Activated CD4-positive, alpha-beta T cell treated with anti-CD3 and anti-CD28 coated beads, Interleukin-2, amount 10 ng/mL, durations not matched to agents 24 days and 14 days (primary cell): ENCODE measurements at regions not wholly inside any gene's neighbourhood (a gene's known extent, or its start where the extent isn't known, plus 50 kb on each side); places are given as distances from the start of the nearest gene placed in this dataset.
"Not testable (repeated sequence)": the region's sequence is repeated elsewhere in the genome, so short reads cannot be mapped to it uniquely, and the experiment has no call there.

ENCODE experiments used
- DNase-seq: peaks from one replicate; pipeline ENCODE4 v3.0.0; 2022
- H3K27ac Mint-ChIP-seq: one replicate; pipeline ENCODE4 v1.8.0; 2022; ENCODE audit warnings: mild to moderate bottlenecking, mixed read lengths
- H3K27me3 Mint-ChIP-seq: one replicate; pipeline ENCODE4 v1.8.0; 2022; ENCODE audit warnings: mixed read lengths
- H3K36me3 Mint-ChIP-seq: one replicate; pipeline ENCODE4 v1.8.0; 2022; ENCODE audit warnings: low read depth, mild to moderate bottlenecking, mixed read lengths
- H3K4me1 Mint-ChIP-seq: one replicate; pipeline ENCODE4 v1.8.0; 2021; ENCODE audit warnings: mixed read lengths
- H3K4me3 Mint-ChIP-seq: one replicate; pipeline ENCODE4 v1.8.0; 2022; ENCODE audit warnings: mild to moderate bottlenecking, moderate library complexity, mixed read lengths
- H3K9me3 Mint-ChIP-seq: one replicate; pipeline ENCODE4 v1.8.0; 2021; ENCODE audit warnings: mixed read lengths
- intact Hi-C: fragments of 100-400 bp; cut with micrococcal nuclease; formaldehyde crosslinking; loops from one replicate; pipeline ENCODE4 v1.15.1; 2023

GRCh38 chr7:152924238-152924637, 164.7 kb downstream of the ACTR3B start:
- no peaks in the 10 kb centered on the region for H3K36me3 Mint-ChIP-seq
- H3K4me3 Mint-ChIP-seq = no peak overlapping the region
- H3K4me1 Mint-ChIP-seq = no peaks in the 10 kb centered on the region
- H3K27me3 Mint-ChIP-seq = peaks cover 29% of the 10 kb centered on the region
- peaks cover 4% of the 10 kb centered on the region for H3K9me3 Mint-ChIP-seq
- H3K27ac Mint-ChIP-seq = no peak overlapping the region
- intact Hi-C loops = no loop called here
- no peak for DNase-seq

GRCh38 chr7:152924826-152925411, 165.4 kb downstream of the ACTR3B start:
- H3K4me1 Mint-ChIP-seq = no peaks in the 10 kb centered on the region
- intact Hi-C loops = no loop called here
- no peaks in the 10 kb centered on the region for H3K36me3 Mint-ChIP-seq
- H3K4me3 Mint-ChIP-seq = no peak overlapping the region
- DNase-seq = no peak
- peaks cover 4% of the 10 kb centered on the region for H3K9me3 Mint-ChIP-seq
- peaks cover 29% of the 10 kb centered on the region for H3K27me3 Mint-ChIP-seq
- no peak overlapping the region for H3K27ac Mint-ChIP-seq

- no peak overlapping the region for H3K4me3 Mint-ChIP-seq
- no peaks in the 10 kb centered on the region for H3K36me3 Mint-ChIP-seq
- peaks cover 29% of the 10 kb centered on the region for H3K27me3 Mint-ChIP-seq
- H3K27ac Mint-ChIP-seq = no peak overlapping the region
- H3K4me1 Mint-ChIP-seq = no peaks in the 10 kb centered on the region
- no peak for DNase-seq
- intact Hi-C loops = no loop called here
- H3K9me3 Mint-ChIP-seq = no peaks in the 10 kb centered on the region
These were observed 166.0 kb downstream of the ACTR3B start for GRCh38 chr7:152925412-152926147.

GRCh38 chr7:152931633-152932032, 172.1 kb downstream of the ACTR3B start:
- Mint-ChIP-seq H3K4me3 (no peak overlapping the region), H3K27me3 (peaks cover 2% of the 10 kb centered on the region), H3K4me1 (no peaks in the 10 kb centered on the region), H3K36me3 (no peaks in the 10 kb centered on the region), H3K9me3 (no peaks in the 10 kb centered on the region), H3K27ac (no peak overlapping the region)
- intact Hi-C loops = no loop called here
- no peak for DNase-seq

- Mint-ChIP-seq H3K27ac (no peak overlapping the region), H3K36me3 (no peaks in the 10 kb centered on the region), H3K27me3 (no peaks in the 10 kb centered on the region), H3K4me1 (no peaks in the 10 kb centered on the region), H3K9me3 (no peaks in the 10 kb centered on the region), H3K4me3 (no peak overlapping the region)
- no peak for DNase-seq
- intact Hi-C loops = no loop called here
These were observed 177.7 kb downstream of the ACTR3B start for GRCh38 chr7:152937282-152937681.

- intact Hi-C loops, H3K4me3 Mint-ChIP-seq, H3K27me3 Mint-ChIP-seq, H3K36me3 Mint-ChIP-seq, H3K4me1 Mint-ChIP-seq, H3K27ac Mint-ChIP-seq, DNase-seq: not testable (repeated sequence)
- H3K9me3 Mint-ChIP-seq = peaks cover 11% of the 10 kb centered on the region
These were observed 187.1 kb downstream of the ACTR3B start for GRCh38 chr7:152946616-152947015.

- Mint-ChIP-seq H3K27me3 (no peaks in the 10 kb centered on the region), H3K27ac (no peak overlapping the region), H3K36me3 (no peaks in the 10 kb centered on the region), H3K4me3 (no peak overlapping the region), H3K9me3 (peaks cover 11% of the 10 kb centered on the region), H3K4me1 (peaks cover 6% of the 10 kb centered on the region)
- intact Hi-C loops = no loop called here
- DNase-seq = no peak
These were observed 188.1 kb downstream of the ACTR3B start for GRCh38 chr7:152947686-152948085.

- Mint-ChIP-seq H3K4me1 (peaks cover 2% of the 10 kb centered on the region), H3K9me3 (peaks cover 11% of the 10 kb centered on the region), H3K4me3 (no peak overlapping the region), H3K36me3 (no peaks in the 10 kb centered on the region), H3K27ac (no peak overlapping the region), H3K27me3 (no peaks in the 10 kb centered on the region)
- no peak for DNase-seq
- intact Hi-C loops = no loop called here
These were observed 189.7 kb downstream of the ACTR3B start for GRCh38 chr7:152949253-152949652.

GRCh38 chr7:152949790-152950189, 190.2 kb downstream of the ACTR3B start:
- Mint-ChIP-seq H3K27ac (no peak overlapping the region), H3K4me1 (no peaks in the 10 kb centered on the region), H3K9me3 (peaks cover 11% of the 10 kb centered on the region), H3K36me3 (no peaks in the 10 kb centered on the region), H3K27me3 (no peaks in the 10 kb centered on the region), H3K4me3 (no peak overlapping the region)
- no peak for DNase-seq
- intact Hi-C loops = no loop called here

- peaks cover 12% of the 10 kb centered on the region for H3K9me3 Mint-ChIP-seq
- no peak overlapping the region for H3K27ac Mint-ChIP-seq
- no peaks in the 10 kb centered on the region for H3K36me3 Mint-ChIP-seq
- no peaks in the 10 kb centered on the region for H3K27me3 Mint-ChIP-seq
- H3K4me3 Mint-ChIP-seq = no peak overlapping the region
- DNase-seq = no peak
- intact Hi-C loops = no loop called here
- H3K4me1 Mint-ChIP-seq = no peaks in the 10 kb centered on the region
These were observed 196.5 kb downstream of the ACTR3B start for GRCh38 chr7:152956006-152956405.

- DNase-seq = no peak
- no peaks in the 10 kb centered on the region for H3K36me3 Mint-ChIP-seq
- intact Hi-C loops = no loop called here
- no peak overlapping the region for H3K4me3 Mint-ChIP-seq
- no peaks in the 10 kb centered on the region for H3K4me1 Mint-ChIP-seq
- H3K27ac Mint-ChIP-seq = no peak overlapping the region
- H3K27me3 Mint-ChIP-seq = no peaks in the 10 kb centered on the region
- peaks cover 8% of the 10 kb centered on the region for H3K9me3 Mint-ChIP-seq
These were observed 200.1 kb downstream of the ACTR3B start for GRCh38 chr7:152959610-152960009.

GRCh38 chr7:152961796-152962195, 202.2 kb downstream of the ACTR3B start:
- intact Hi-C loops = not testable (repeated sequence)

GRCh38 chr7:152966189-152966588, 206.6 kb downstream of the ACTR3B start:
- peaks cover 3% of the 10 kb centered on the region for H3K9me3 Mint-ChIP-seq
- H3K4me3 Mint-ChIP-seq = no peak overlapping the region
- H3K27me3 Mint-ChIP-seq = no peaks in the 10 kb centered on the region
- H3K27ac Mint-ChIP-seq = no peak overlapping the region
- intact Hi-C loops = no loop called here
- H3K4me1 Mint-ChIP-seq = no peaks in the 10 kb centered on the region
- no peaks in the 10 kb centered on the region for H3K36me3 Mint-ChIP-seq
- no peak for DNase-seq

More at GRCh38 chr7:152961796-152962195, 202.2 kb downstream of the ACTR3B start:
- H3K27ac Mint-ChIP-seq, H3K4me1 Mint-ChIP-seq, DNase-seq, H3K4me3 Mint-ChIP-seq, H3K36me3 Mint-ChIP-seq, H3K27me3 Mint-ChIP-seq, H3K9me3 Mint-ChIP-seq: not testable (repeated sequence)

GRCh38 chr7:152967958-152968357, 208.4 kb downstream of the ACTR3B start:
- DNase-seq = no peak
- Mint-ChIP-seq H3K36me3 (no peaks in the 10 kb centered on the region), H3K27ac (no peak overlapping the region), H3K9me3 (peaks cover 3% of the 10 kb centered on the region), H3K4me1 (no peaks in the 10 kb centered on the region), H3K4me3 (no peak overlapping the region), H3K27me3 (no peaks in the 10 kb centered on the region)
- intact Hi-C loops = no loop called here

- no peak overlapping the region for H3K4me3 Mint-ChIP-seq
- peaks cover 3% of the 10 kb centered on the region for H3K9me3 Mint-ChIP-seq
- no peaks in the 10 kb centered on the region for H3K27me3 Mint-ChIP-seq
- no peaks in the 10 kb centered on the region for H3K4me1 Mint-ChIP-seq
- H3K27ac Mint-ChIP-seq = no peak overlapping the region
- DNase-seq = no peak
- H3K36me3 Mint-ChIP-seq = no peaks in the 10 kb centered on the region
- intact Hi-C loops = no loop called here
These were observed 209.0 kb downstream of the ACTR3B start for GRCh38 chr7:152968514-152968913.
